COLO668 (cell line): ENCODE measurements at regions not wholly inside any gene's neighbourhood (a gene's known extent, or its start where the extent isn't known, plus 50 kb on each side); places are given as distances from the start of the nearest gene placed in this dataset.

Source experiments
- DNase-seq: peaks from one replicate; lab custom pipeline; 2025; ENCODE audit not compliant: unreplicated experiment; lab: John Stamatoyannopoulos, UW

DNA sequence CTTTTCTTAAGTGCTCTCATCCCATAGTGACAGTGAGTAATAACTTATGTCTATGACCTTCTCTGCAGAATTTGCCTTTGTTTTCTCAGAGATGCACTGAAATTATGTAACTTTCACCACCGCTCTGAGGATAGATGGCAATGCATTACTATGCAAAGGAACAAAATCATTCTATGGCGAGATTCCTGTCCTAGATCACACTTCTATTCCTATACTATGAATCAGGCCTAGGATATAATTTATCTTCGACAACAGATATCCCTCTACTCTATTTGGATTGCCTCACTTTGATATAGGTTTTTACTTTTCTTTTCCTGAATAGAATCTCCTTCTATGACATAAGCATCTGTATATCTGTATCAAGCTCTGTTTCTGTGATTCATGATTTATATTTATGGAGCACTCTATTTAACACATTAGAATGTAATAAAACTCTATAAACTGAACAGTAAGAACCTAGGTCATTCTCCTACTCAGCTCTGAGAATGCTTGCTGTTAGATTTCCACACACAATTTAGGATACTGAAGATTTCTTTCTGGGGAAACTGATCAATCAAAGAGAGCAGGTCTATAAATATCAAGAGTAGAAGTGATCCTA, 1082.3 kb upstream of the ADGRL3 start:
- DNase-seq, result no peak

DNA sequence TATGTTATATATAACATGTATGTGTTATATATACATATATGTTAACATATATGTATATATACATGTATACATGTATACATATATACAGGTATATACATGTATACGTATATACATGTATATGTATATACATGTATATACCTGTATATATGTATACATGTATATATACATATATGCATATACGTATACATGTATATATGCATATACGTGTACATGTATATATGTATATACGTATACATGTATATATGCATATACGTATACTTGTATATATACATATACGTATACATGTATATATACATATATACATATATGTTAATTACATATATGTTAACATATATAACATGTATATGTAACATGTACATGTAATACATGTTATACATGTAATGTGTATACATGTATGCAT, 1077.3 kb upstream of the ADGRL3 start:
- no peak for DNase-seq

DNA sequence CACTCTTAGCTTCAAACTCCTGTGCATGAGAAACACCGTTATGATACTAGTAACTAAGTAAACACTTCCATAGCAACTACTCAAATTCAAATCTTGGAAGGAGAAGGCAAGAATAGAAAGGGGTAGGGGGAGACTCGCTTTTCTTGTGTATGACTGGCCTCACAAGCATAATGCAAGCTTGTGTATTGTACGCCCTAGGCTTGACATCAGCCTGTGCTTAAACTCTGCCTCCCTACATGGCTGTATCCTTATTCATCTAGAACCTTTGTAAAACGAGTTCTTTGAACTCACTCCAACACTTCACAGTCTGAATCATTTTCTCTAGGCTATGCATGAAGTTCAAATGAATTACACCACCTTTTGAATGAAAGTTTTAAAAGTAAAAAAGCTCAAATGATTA, 1071.2 kb upstream of the ADGRL3 start:
- DNase-seq, result no peak

DNA sequence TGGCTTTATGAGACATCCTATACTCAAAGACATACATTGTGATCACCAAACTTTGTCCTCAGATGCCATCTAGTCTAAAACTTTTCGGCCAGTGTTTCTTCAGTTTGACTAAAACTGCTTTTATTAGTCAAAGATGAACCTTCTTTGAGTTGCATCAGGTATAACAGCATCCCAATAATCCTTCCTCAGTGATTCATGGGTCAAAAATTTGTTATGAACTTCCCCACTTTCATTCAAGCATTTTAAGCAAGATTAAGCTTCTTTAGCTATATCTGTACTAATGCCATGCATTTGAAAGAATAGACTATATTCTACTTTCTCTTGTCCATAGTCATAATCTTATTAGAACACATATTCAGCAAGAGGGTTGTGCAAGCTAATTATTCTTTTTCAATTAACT, 1070.4 kb upstream of the ADGRL3 start:
- no peak for DNase-seq

DNA sequence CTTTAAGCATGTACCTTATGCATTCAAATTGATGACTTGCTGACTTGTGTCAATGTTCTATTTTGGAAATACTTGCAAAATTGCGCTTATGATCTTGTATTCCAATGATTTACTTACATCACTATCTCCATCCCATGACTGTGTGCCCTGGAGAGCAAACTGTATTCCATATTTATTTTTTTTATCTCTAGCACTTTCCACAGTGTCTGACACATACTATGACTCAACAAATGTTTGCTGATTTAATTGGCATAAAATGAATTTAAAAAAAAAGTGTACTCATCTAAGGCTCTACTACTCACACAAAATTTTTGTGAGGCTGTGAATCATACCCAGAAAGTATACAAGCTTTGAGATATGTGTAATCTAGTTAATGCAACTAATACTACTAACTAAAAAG, 1066.8 kb upstream of the ADGRL3 start:
- no peak for DNase-seq

DNA sequence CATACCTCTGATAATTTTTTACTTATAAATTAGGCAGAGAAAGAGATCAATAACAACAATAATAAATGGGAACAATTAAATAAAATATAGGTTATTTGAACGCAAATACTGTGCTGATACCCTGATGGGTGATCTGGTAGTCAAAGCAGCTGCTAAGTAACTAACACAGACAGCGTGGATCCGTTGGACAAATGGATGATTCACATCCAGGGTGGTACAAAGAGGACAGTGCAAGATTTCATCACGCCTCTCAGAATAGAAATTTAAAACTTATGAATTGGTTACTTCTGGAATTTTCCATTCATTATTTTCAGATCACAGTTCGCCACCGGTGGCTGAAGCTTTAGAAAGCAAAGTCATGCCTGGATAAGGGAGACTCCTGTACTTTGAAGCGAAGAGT, 1066.0 kb upstream of the ADGRL3 start:
- no peak for DNase-seq

DNA sequence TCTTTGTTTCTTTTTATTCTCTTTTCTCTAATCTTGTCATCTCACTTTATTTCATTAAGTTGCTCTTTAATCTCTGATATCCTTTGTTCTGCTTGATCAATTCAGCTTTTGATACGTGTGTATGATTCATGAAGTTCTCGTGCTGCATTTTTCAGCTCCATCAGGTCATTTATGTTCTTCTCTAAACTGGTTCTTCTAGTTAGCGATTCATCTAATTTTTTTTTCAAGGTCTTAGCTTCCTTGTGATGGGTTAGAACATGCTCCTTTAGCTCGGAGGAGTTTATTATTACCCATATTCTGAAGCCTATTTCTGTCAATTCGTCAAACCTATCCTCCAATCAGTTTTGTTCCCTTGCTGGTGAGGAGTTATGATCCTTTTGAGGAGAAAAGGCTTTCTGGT, 1045.0 kb upstream of the ADGRL3 start:
- DNase-seq, result no peak

DNA sequence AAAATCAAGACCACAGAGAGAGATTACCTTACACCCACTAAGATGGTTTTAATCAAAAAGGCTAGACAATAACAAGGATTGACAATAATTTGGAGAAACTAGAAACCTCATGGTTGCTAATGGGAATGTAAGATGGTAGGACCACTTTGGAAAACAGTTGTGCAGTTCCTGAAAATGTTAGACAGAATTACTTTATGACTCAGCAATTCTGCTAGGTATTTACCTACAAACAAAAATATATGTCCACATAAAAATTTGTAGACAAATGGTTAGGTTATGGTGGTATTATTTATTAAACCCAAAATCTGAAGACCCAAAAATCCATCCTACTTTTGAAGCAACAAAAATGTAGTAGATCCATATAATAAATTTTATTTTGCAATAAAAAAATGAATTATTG, 1027.0 kb upstream of the ADGRL3 start:
- no peak for DNase-seq

DNA sequence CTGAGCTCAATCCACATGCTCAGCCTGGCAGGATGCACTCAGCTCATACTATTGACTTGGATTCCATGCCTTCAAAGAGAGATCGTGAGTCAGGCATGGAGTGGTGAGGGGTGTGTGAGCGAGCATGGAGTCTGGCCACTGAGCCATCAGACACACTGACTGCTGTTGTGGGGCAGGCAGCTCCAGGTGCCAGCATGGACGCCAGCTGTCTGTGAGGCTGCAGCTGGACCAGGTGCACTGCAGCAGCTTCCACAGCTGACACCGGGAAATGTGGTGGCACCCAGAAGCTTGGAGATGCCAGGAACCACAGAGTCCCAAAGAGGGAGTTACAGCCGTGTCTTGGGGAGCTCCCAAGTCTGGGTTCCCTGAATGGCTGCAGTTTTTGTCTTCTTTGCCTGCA, 1026.4 kb upstream of the ADGRL3 start:
- no peak for DNase-seq

DNA sequence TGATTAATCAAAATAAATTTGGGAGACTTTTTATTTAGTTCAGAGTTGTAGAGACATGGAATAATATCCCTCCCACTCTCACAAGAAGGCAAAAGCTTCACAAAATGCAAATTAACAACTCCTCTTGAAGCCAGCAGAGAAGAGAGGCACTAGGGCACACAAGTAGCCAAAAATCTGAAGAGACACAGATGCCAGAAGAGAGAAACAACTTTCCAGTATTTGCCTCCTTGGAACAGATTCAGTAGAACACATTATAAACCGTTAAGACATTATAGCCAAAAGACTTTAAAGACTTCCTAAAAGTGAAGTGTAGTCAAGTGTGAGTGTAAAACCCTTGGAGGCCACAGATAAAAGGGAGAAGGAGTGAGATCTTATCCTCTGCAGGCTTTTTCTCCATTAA, 1024.9 kb upstream of the ADGRL3 start:
- DNase-seq, result no peak

DNA sequence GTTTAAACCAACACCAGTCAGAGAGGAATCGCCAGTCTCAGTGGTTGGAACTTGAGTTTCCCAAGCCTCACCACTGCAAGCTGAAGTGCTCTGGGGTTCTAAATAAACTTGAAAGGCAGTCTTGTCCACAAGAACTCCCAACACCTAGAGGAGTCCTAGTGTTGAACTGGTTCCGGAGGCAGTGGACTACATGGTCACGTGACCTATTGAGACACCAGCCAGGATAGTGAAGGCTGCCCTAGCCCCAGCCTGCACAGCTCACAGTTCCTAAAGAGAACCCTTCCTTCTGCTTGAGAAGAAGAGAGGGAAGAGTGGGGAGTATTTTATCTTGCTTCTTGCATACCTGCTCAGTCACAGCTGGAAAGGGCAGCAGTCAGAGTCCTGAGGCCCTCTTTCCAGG, 1012.7 kb upstream of the ADGRL3 start:
- no peak for DNase-seq

DNA sequence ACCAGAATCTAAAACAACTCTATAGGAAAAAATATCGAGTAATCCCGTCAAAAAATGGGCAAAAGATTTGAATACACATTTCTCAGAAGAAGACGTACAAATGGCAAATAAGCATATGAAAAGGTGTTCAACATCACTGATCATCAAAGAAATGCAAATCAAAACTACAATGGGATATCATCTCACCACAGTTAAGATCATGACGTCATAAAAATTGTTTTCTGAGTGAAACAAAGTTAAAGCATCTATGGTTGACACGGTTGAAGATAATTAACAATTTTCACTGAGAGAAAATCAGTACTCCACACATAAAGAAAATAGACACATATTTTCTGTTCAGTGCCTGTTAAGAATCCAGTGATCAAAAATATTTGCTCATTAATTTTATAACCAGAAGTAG, 1010.8 kb upstream of the ADGRL3 start:
- DNase-seq, result no peak

DNA sequence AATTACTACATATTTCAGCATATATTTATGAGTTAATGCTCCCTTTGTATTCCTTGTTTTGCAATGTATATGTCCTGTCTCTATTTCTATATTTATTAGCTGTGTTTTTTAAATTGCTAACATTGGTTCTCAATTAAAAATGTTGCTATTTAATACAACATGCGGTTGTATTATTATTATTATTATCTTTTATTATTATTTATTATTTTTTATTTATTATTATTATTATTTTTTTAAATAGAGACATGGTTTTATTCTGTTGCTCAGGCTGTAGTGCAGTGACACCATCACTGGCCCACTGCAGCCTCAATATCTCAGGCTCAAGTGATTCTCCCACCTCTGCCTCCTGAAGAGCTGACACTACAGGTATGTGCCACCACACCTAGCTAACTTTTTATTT, 1005.9 kb upstream of the ADGRL3 start:
- DNase-seq, result no peak

DNA sequence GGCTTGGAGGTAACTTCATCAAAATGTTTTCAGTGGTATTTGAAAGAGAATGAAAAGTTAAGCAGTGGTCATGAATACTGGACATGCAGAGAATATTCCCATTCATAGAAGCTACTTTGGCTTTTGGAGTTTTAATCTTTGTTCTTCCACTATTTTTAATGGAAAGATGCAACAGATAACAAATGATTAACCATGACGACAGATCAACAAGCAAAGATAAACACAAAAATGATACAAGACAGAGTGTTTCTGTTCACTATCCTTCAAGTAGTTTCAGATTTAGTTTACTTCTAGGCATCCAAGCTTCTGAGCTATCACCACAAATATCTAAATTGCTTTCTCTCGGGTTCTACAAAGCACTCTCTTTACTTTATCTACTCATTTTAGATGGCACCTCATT, 1004.9 kb upstream of the ADGRL3 start:
- DNase-seq, result no peak

DNA sequence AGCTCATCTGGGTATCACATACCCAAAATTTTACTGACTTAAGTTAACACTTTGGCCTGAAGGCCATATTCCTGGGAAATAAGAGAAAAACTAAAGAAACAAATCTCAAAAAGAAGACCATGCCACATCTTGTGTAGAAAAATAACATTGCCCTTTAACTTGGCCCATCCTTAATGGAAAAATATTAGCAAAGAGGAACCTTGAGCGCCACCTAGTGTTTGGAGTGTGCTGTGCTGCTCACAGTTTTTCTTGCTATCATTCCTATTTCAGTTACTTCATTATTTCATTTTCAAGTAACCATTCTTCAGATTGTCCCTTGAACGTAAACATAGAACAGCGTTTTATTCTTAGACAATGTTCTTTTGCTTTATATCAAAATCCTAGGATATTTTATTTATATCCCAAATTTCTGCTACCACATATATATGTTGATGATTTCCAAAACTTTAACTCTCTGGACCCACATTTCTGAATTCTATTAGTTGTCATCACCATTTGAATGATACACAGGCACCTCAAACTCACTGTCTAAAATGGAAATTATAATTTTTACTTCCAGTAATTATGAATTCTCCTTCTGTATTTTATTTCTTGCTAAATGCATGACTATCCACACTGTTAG, 999.0 kb upstream of the ADGRL3 start:
- DNase-seq, result peak; percentile 29

DNA sequence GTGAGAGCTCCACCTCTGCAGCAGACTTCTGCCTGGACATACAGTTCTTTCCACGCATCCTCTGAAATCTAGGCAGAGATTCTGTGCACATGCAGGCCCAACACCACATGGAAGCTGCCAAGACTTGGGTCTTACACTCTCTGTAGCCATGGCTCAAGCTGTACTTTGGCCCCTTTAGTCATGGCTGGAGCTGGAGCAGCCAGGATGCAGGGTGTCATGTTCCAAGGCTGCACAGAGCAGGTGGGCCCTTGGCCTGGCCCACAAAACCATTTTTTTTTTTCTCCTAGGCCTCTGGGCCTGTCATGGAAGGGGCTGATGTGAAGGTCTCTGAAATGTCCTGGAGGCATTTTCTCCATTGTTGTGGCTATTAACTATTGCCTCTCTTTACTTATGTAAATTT, 990.5 kb upstream of the ADGRL3 start:
- DNase-seq, result no peak

DNA sequence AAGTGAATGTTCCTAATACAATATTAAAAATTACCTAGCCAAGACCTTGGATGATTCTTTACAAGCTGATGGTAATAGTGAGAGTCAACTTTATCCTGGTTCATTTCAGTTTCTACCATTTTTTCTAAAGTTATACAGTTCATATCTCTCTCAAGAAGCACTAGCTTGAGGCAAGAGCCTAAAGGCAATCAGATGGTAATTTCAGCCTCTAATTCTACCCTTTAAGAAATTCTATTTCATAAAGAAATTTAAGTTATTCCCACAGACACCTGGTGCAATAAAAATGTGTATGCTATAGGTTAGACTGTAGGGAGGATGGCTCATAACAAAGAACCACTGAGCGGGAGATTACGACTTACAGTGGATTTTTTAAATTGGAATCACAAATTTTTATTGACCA, 984.2 kb upstream of the ADGRL3 start:
- no peak for DNase-seq

DNA sequence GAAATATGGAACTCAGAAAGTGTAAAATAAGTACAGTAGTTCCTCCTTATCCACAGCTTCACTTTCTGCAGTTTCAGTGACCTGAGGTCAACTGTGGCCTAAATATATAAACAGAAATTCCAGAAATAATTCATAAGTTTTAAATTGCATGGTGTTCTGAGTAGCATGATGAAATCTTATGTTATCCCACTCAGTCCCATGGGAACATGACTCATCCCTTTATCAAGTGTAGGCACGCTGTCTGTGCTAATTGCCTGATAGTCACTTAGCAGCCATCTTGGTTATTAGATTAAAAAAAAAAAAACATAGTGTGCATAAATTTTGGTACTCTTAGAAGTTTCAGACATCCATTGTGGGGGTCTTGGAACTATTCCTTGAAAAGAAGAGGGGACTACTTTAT, 983.4 kb upstream of the ADGRL3 start:
- no peak for DNase-seq

DNA sequence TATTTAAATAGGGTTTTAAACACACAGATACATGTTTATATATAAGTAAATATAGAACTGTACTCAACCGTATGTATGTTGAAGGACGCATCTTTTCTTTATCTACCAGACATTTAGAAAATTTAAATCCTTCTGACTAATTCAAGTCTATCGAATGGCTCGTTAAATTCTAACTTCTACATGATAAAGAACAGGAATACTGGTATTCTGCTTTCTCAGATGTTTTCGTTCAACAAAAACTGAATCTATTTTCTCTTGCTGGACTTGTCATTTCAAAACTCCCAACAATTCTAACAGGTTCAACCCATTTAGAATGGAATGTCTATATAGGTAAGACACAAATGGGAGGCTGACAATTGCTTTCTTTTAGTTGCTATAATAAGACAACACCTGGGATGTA, 978.3 kb upstream of the ADGRL3 start:
- DNase-seq, result no peak

DNA sequence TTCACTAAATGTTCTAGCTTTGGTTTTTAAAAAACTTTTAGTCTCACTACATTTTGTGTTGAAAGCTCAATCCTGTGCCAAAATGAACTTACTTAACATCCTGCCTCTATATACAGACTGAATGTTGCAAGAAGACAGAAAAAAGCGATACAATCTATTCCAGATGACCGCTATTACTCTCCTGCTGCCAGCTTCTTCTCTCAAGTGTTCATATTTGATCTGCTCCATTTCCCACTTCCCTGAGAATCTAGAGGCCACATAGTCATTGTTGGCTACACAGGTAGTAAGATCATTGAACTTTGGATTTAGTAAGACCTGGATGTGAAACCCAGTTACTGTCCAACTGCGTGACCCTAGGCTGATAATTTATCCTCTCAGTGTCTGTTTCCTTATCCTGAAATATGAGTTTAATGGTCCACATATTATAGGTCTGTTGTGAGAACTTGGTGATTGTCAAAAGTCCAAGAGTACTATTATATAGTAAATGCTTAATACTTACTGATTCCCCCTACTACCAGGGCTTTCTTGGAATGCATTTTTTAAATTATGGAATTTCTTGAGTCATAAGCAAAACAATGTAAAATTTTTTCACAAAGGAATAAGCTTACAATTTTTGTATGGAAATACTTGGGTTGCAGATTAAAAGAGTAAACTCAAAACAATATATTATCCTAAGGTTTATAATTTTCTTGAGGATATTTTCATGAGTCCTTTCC, 976.8 kb upstream of the ADGRL3 start:
- no peak for DNase-seq

DNA sequence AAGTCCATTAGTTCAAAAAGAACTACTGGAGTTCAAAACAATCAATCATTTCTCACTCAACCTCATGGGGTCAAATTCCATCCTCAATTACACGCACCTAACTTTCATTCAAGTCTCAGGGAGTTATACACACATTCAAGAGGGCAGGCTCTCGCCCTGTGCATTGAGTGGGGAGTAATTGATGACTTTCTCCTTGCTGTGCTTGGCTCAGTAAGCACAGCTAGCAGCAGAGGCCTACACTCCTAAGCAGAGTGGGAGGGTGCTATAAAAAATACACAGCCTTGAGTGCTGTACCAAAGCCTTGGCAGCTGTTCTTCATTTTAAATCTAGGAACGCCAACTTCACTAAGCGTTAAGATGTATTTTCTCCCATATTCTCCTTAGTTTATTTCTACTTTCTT, 958.3 kb upstream of the ADGRL3 start:
- no peak for DNase-seq

DNA sequence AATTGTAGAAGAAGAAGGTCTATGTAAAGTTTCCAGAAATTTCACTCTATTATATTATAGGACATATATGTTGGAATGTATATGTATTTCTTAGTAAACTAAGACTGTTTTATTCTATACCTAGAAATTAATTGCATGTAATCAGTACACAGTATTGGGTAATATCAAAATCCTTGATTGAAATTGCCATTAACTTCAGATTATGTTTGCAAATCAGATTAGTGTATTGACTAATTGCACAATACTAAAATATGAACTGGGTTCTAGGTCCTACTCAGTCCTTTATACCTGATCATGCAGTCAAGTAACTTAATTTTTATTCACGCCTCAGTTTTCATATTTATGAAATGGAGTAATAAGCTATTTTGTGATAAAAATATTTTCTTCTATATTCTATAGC, 950.3 kb upstream of the ADGRL3 start:
- DNase-seq, result no peak

DNA sequence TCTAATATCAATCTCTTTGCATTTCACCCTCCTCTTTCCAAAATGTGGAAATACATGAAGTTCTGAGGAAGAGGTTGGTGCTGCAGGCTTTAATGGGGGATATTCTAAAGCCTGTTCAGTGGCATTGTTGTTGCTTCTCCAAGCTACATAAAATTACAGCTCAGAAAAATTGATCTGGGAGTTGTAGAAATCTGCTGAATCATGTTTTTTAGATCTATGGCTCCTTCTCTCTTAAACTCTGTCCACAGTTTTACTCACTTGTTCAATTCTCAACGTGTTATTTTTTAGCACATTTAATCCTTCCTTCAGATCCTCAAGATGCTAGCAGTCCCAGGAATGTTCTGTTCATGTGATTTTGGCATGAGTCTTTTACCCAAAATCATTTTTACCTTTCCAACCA, 949.5 kb upstream of the ADGRL3 start:
- no peak for DNase-seq
